ENCODE measurements at regions not wholly inside any gene's neighbourhood (a gene's known extent, or its start where the extent isn't known, plus 50 kb on each side); places are given as distances from the start of the nearest gene placed in this dataset.

DNA sequence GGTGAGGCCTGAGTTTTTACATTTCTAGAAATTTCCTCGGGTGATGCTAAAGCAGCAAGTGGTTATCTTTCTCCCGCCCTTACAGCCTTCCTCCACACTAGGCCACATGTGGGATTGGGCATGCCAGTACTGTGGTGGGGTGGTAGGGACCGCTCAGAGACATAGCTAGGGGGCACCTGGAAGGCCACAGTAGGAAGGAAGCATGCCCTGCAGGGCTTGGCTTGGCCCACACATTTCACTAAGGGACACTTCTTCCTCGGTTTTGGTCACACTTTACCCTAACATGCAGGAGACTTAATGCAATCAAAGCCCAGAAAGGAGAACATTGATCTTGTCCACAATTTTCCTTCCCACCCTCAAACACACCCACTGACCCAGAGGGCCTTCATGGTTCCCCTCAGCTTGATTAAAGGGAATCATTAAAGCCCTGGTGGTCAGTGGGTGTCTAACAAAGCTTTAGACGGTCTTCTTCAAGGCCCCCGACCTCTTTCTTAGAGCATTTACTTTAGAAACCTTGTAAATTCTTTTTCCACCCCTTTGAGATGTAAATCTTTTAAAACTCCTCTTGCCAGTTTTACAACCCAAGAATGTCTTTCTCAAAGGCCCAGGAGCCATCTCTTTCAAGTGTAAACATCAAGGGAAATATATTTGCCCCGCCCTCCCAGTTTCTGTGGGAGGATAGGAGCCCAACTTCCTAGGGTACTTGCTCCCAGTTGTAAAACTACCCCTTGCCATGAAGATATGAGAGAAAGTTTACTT is 246.4 kb upstream of the PTBP2 start:
- H3K36me3 ChIP-seq (ENCODE audit: control insufficient read depth, insufficient read depth, low read length): no peaks in the 10 kb centered on the region
- peaks cover 55% of the 10 kb centered on the region for H3K27me3 ChIP-seq (ENCODE audit: control insufficient read depth, insufficient read depth, low read length)
- no peak overlapping the region for H3K4me3 ChIP-seq (ENCODE audit: low read length)
- 0 out of 2 replicates have a peak, but pooled peaks cover 2% of the 10 kb centered on the region for H3K4me1 ChIP-seq (ENCODE audit: control insufficient read depth, insufficient read depth, low read length)
- peak; percentile 43 for DNase-seq (ENCODE audit: low read depth, low spot score)
- no peak overlapping the region for H3K27ac ChIP-seq (ENCODE audit: low read length)
- H3K9me3 ChIP-seq (ENCODE audit: control insufficient read depth, insufficient read depth, low read length): no peaks in the 10 kb centered on the region
- WGBS (ENCODE audit: insufficient coverage, insufficient read length): no CpG with 5 or more reads among the region's 7 CpGs

DNA sequence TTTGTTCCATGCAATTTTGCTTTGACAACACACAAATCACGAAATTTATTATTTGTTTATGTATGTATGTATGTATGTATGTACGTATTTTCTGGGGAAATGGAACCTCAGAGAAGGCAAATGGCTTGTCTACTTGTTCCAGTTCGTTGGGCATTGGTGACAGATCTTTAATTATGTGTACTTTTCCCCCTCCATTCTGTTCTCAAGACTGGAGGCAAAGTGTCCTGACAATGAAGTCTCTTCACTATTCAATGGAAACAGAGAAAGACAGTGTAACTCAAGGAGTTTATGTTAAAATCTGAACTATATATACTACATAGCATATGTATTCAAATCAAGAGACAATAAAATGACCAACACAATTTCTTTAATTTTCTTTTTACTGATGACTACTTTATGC is 245.7 kb upstream of the PTBP2 start:
- H3K36me3 ChIP-seq (ENCODE audit: control insufficient read depth, insufficient read depth, low read length): no peaks in the 10 kb centered on the region
- no peaks in the 10 kb centered on the region for H3K9me3 ChIP-seq (ENCODE audit: control insufficient read depth, insufficient read depth, low read length)
- WGBS (ENCODE audit: insufficient coverage, insufficient read length): no CpG with 5 or more reads among the region's 3 CpGs
- H3K27me3 ChIP-seq (ENCODE audit: control insufficient read depth, insufficient read depth, low read length): peaks cover 57% of the 10 kb centered on the region
- no peak overlapping the region for H3K27ac ChIP-seq (ENCODE audit: low read length)
- DNase-seq (ENCODE audit: low read depth, low spot score): no peak
- 0 out of 2 replicates have a peak, but pooled peaks cover 2% of the 10 kb centered on the region for H3K4me1 ChIP-seq (ENCODE audit: control insufficient read depth, insufficient read depth, low read length)
- no peak overlapping the region for H3K4me3 ChIP-seq (ENCODE audit: low read length)

DNA sequence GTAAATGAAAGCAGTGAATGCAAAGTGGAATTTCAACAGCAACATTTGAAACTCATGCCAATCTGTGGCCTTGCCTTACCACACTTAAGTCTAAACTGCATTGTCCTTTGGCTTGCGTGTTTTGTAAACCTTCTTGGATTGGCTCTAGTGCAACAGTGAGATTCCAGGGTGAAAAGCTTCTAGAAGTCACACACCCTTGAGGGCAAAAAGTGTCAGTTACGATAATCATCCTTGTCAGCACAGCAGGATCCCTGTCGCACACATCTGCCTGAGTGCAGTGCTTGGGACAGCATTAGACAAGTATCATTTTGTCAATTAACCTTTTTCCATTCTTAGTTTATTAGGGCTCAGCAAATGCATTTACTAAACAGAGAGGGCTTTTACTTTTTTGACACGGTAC is 243.4 kb upstream of the PTBP2 start:
- H3K27me3 ChIP-seq (ENCODE audit: control insufficient read depth, insufficient read depth, low read length): peaks cover 44% of the 10 kb centered on the region
- no CpG with 5 or more reads among the region's 4 CpGs for WGBS (ENCODE audit: insufficient coverage, insufficient read length)
- DNase-seq (ENCODE audit: low read depth, low spot score): no peak
- H3K9me3 ChIP-seq (ENCODE audit: control insufficient read depth, insufficient read depth, low read length): no peaks in the 10 kb centered on the region
- no peaks in the 10 kb centered on the region for H3K36me3 ChIP-seq (ENCODE audit: control insufficient read depth, insufficient read depth, low read length)
- H3K27ac ChIP-seq (ENCODE audit: low read length): no peak overlapping the region
- H3K4me3 ChIP-seq (ENCODE audit: low read length): no peak overlapping the region
- 0 out of 2 replicates have a peak, but pooled peaks cover 2% of the 10 kb centered on the region for H3K4me1 ChIP-seq (ENCODE audit: control insufficient read depth, insufficient read depth, low read length)

DNA sequence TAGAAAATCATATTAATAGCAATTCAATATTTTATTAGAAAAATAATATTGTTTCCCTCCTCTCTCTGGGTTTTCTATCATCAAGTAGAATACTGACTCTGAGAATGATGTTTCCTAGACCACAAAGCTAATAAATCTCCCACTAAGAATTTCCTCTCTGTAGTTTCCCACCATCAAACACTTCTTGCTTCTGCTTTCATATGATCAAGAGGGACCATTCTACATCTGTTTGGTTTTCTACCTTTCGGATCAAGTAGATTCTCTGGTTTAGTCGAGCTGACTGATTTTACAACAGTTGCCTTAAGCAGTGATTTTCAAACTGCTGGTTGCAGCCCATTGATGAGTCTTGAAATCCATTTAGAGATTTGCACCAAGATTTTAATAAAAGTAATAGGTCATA is 240.2 kb upstream of the PTBP2 start:
- Histone ChIP-seq H3K36me3 (ENCODE audit: control insufficient read depth, insufficient read depth, low read length) (no peaks in the 10 kb centered on the region), H3K4me3 (ENCODE audit: low read length) (no peak overlapping the region), H3K9me3 (ENCODE audit: control insufficient read depth, insufficient read depth, low read length) (no peaks in the 10 kb centered on the region), H3K4me1 (ENCODE audit: control insufficient read depth, insufficient read depth, low read length) (no peaks in the 10 kb centered on the region), H3K27me3 (ENCODE audit: control insufficient read depth, insufficient read depth, low read length) (peaks cover 26% of the 10 kb centered on the region), H3K27ac (ENCODE audit: low read length) (no peak overlapping the region)
- DNase-seq (ENCODE audit: low read depth, low spot score): no peak
- no CpG with 5 or more reads among the region's 2 CpGs for WGBS (ENCODE audit: insufficient coverage, insufficient read length)

DNA sequence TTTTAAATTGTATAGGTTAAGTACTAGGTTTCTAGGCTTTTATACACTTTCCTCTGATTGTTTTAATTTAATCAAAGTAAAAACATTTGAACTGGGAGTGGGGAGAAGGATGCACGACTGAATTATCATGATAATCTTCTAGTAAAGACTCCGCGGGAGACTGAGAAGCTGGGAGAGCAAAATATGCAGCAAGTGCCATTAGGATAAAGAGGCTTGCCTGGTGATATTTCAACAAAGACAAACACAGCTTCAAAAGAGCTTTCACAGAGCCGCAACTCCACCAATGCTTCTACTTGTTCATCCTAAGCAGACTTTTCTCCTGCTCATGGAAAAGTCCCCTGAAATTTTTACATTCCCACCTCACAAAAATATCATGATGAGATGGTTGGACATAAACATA is 239.0 kb upstream of the PTBP2 start:
- no peaks in the 10 kb centered on the region for H3K9me3 ChIP-seq (ENCODE audit: control insufficient read depth, insufficient read depth, low read length)
- H3K27ac ChIP-seq (ENCODE audit: low read length): no peak overlapping the region
- peaks cover 15% of the 10 kb centered on the region for H3K27me3 ChIP-seq (ENCODE audit: control insufficient read depth, insufficient read depth, low read length)
- DNase-seq (ENCODE audit: low read depth, low spot score): no peak
- no peaks in the 10 kb centered on the region for H3K36me3 ChIP-seq (ENCODE audit: control insufficient read depth, insufficient read depth, low read length)
- WGBS (ENCODE audit: insufficient coverage, insufficient read length): no CpG with 5 or more reads among the region's 4 CpGs
- no peaks in the 10 kb centered on the region for H3K4me1 ChIP-seq (ENCODE audit: control insufficient read depth, insufficient read depth, low read length)
- no peak overlapping the region for H3K4me3 ChIP-seq (ENCODE audit: low read length)

DNA sequence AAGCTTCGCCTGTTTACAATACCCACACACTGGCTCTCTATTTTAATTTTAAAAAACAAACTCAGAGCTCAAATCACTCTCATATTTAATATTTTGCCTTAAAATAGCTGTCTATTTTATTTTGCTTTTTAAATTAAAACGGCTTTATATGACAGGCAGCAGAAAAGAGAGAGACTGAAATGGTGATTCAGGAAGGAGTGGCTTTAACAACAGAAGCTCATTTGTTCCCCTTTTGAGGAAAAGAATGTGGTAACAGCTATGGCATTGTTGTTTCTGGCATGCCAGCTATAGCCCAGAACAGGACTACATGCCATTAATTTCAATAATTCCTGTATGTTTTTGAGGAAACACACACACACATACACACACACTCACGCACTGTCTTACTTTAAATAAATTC is 234.2 kb upstream of the PTBP2 start:
- Histone ChIP-seq H3K9me3 (ENCODE audit: control insufficient read depth, insufficient read depth, low read length) (no peaks in the 10 kb centered on the region), H3K4me1 (ENCODE audit: control insufficient read depth, insufficient read depth, low read length) (peaks cover 3% of the 10 kb centered on the region; the same call in 1 of the 2 replicates), H3K27ac (ENCODE audit: low read length) (no peak overlapping the region), H3K4me3 (ENCODE audit: low read length) (no peak overlapping the region), H3K36me3 (ENCODE audit: control insufficient read depth, insufficient read depth, low read length) (no peaks in the 10 kb centered on the region), H3K27me3 (ENCODE audit: control insufficient read depth, insufficient read depth, low read length) (peaks cover 2% of the 10 kb centered on the region; the same call in 1 of the 2 replicates)
- no peak for DNase-seq (ENCODE audit: low read depth, low spot score)
- no CpG with 5 or more reads among the region's 3 CpGs for WGBS (ENCODE audit: insufficient coverage, insufficient read length)

DNA sequence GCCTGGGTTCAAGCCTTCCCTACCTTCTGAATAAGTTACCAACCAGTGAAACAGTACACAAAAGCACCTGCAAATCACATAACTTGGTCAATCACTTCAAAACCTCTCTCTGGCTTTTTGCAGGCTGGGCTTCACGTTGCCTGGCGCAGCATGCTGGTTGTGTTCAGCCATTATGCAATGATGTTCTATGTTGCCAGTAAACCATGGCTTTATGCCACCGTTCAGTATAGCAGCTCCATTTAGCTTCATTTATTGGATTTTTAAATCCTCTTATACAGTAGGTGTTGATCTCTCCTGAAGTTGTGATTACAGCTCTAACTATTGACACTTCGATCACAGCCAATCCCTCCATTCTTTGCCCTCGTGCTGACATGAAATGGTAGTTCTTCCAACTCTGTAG is 233.6 kb upstream of the PTBP2 start:
- peaks cover 2% of the 10 kb centered on the region; the same call in 1 of the 2 replicates for H3K27me3 ChIP-seq (ENCODE audit: control insufficient read depth, insufficient read depth, low read length)
- no CpG with 5 or more reads among the region's 5 CpGs for WGBS (ENCODE audit: insufficient coverage, insufficient read length)
- no peak for DNase-seq (ENCODE audit: low read depth, low spot score)
- H3K4me1 ChIP-seq (ENCODE audit: control insufficient read depth, insufficient read depth, low read length): peaks cover 3% of the 10 kb centered on the region; the same call in 1 of the 2 replicates
- no peaks in the 10 kb centered on the region for H3K9me3 ChIP-seq (ENCODE audit: control insufficient read depth, insufficient read depth, low read length)
- no peak overlapping the region for H3K4me3 ChIP-seq (ENCODE audit: low read length)
- H3K36me3 ChIP-seq (ENCODE audit: control insufficient read depth, insufficient read depth, low read length): no peaks in the 10 kb centered on the region
- H3K27ac ChIP-seq (ENCODE audit: low read length): no peak overlapping the region

DNA sequence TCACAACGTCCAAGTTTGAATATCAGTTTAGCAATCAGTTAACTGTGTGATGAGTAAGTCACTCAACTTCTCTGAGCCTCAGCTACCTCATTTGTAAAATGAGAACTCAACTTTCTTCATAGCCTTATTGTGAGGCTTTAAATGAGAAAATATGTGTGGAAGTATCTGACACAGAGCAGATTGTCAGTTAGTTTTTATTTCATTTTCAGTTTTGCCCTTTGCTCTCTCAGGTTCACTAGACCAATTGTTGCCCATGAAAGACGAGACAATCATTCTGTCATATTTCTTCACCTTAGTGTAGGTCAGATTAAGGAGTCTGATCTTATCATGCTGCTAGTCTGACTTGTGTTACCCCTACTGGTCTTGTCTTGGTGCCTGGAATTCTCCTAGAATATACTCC is 232.8 kb upstream of the PTBP2 start:
- Histone ChIP-seq H3K27me3 (ENCODE audit: control insufficient read depth, insufficient read depth, low read length) (peaks cover 2% of the 10 kb centered on the region; the same call in 1 of the 2 replicates), H3K9me3 (ENCODE audit: control insufficient read depth, insufficient read depth, low read length) (no peaks in the 10 kb centered on the region), H3K27ac (ENCODE audit: low read length) (no peak overlapping the region), H3K4me1 (ENCODE audit: control insufficient read depth, insufficient read depth, low read length) (peaks cover 3% of the 10 kb centered on the region; the same call in 1 of the 2 replicates), H3K4me3 (ENCODE audit: low read length) (no peak overlapping the region), H3K36me3 (ENCODE audit: control insufficient read depth, insufficient read depth, low read length) (no peaks in the 10 kb centered on the region)
- DNase-seq (ENCODE audit: low read depth, low spot score): no peak
- no CpG with 5 or more reads among the region's 2 CpGs for WGBS (ENCODE audit: insufficient coverage, insufficient read length)

DNA sequence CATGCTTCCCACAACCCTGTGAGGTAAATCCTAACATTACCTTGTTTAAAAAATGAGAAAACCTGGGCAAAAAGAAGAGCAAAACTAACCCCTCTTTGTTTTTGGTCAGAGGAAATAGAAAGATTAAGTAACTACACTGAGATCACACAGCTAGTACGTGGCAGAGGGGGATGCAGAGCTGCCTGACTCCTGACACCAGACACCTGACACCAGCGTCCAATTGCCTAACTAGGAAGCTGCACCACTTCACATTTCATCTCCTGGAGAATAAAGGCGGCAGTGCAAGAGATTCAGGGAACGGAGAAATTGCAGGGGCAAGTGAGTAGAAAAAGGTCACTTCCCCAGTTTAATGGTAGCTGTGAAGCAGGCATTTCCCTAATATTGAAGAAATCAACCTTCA is 229.3 kb upstream of the PTBP2 start:
- Histone ChIP-seq H3K36me3 (ENCODE audit: control insufficient read depth, insufficient read depth, low read length) (no peaks in the 10 kb centered on the region), H3K4me3 (ENCODE audit: low read length) (no peak overlapping the region), H3K27ac (ENCODE audit: low read length) (no peak overlapping the region), H3K4me1 (ENCODE audit: control insufficient read depth, insufficient read depth, low read length) (peaks cover 3% of the 10 kb centered on the region; the same call in 1 of the 2 replicates), H3K27me3 (ENCODE audit: control insufficient read depth, insufficient read depth, low read length) (no peaks in the 10 kb centered on the region), H3K9me3 (ENCODE audit: control insufficient read depth, insufficient read depth, low read length) (no peaks in the 10 kb centered on the region)
- WGBS (ENCODE audit: insufficient coverage, insufficient read length): no CpG with 5 or more reads among the region's 4 CpGs
- DNase-seq (ENCODE audit: low read depth, low spot score): no peak

DNA sequence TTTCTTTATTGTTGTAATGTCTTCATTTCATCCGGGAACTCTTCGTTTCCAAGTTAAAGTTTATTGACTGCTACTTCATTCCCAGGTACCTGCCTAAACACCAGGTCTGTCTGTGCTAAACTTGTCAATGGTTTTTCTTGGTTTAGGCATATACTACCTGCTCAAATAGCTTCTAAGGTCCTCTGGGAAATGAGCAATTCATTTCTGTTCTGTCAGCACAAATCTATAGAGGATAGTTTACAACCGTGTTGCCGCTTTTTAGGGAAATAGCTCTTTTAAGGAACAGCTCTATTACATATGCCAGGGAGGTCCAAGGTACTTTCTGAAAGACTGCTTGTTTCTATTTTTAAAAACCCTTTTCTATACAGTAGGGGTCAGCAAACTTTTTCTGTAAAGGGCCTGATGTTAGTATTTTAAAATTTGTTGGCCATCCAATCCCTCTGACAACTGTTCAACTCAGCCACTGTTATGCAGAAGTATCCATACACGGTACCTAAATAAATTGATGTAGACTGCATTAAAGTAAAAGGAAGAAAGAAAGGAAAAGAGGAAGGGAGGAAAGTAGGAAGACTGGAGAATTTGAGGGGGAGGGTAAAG is 222.7 kb upstream of the PTBP2 start:
- Histone ChIP-seq H3K4me3 (ENCODE audit: low read length) (no peak overlapping the region), H3K27me3 (ENCODE audit: control insufficient read depth, insufficient read depth, low read length) (no peaks in the 10 kb centered on the region), H3K9me3 (ENCODE audit: control insufficient read depth, insufficient read depth, low read length) (no peaks in the 10 kb centered on the region), H3K27ac (ENCODE audit: low read length) (no peak overlapping the region), H3K36me3 (ENCODE audit: control insufficient read depth, insufficient read depth, low read length) (no peaks in the 10 kb centered on the region), H3K4me1 (ENCODE audit: control insufficient read depth, insufficient read depth, low read length) (no peaks in the 10 kb centered on the region)
- DNase-seq (ENCODE audit: low read depth, low spot score): no peak
- no CpG with 5 or more reads among the region's 5 CpGs for WGBS (ENCODE audit: insufficient coverage, insufficient read length)

All from iPS DF 6.9 (cell line).